Ovary (tissue), 7 donors: ENCODE measurements at regions not wholly inside any gene's neighbourhood (a gene's known extent, or its start where the extent isn't known, plus 50 kb on each side); places are given as distances from the start of the nearest gene placed in this dataset.

Experiments
- DNase-seq, 5 donors: peaks; one replicate each; pipeline ENCODE4 v3.0.0-alpha.2; 2019 to 2020
- H3K27ac ChIP-seq, 2 donors: fragments of 200-600 bp; one replicate each; pipeline versions ENCODE4 v1.5.1 to v1.8.0; 2019 to 2022
- H3K27me3 ChIP-seq: fragments of 200-600 bp; one replicate; pipeline ENCODE4 v1.8.0; 2022
- H3K36me3 ChIP-seq: fragments of 200-600 bp; sonication (generic); one replicate; pipeline ENCODE4 v1.5.1; 2019
- H3K4me1 ChIP-seq: one replicate; pipeline ENCODE4 v1.8.1; 2013; ENCODE audit warnings: mild to moderate bottlenecking, moderate library complexity; ENCODE audit not compliant: insufficient read depth
- H3K4me3 ChIP-seq: fragments of 200-600 bp; sonication (generic); one replicate; pipeline ENCODE4 v1.5.1; 2017
- H3K9me3 ChIP-seq, 2 donors: fragments of 200-600 bp in 1 of 2; sonication (generic) in 1 of 2; one replicate each; pipeline versions ENCODE4 v1.5.1 to v1.8.1; 2013 to 2019; ENCODE audit warnings: mild to moderate bottlenecking in 1 of 2, moderate library complexity in 1 of 2
- CTCF ChIP-seq, 3 donors: fragments of 450-650 bp in 2 of 3; fragments of 200-600 bp in 1 of 3; IDR thresholded peaks; one replicate each; pipeline versions ENCODE4 v1.5.1 to v1.8.0; 2016 to 2022; ENCODE audit warnings: antibody characterized with exemption in 3 of 3, mild to moderate bottlenecking in 1 of 3
- EP300 ChIP-seq: sonication (generic); formaldehyde crosslinking; IDR thresholded peaks from one replicate; pipeline ENCODE4 v1.6.1; 2017; ENCODE audit warnings: antibody characterized with exemption
- POLR2A ChIP-seq: fragments of 450-650 bp; IDR thresholded peaks from one replicate; pipeline ENCODE4 v1.6.1; 2017; ENCODE audit warnings: antibody characterized with exemption, mild to moderate bottlenecking, moderate library complexity
- WGBS, 3 donors: extraction: QIAGEN DNeasy Blood & Tissue Kit in 1 of 3; methylation state at CpG; one replicate each; pipeline versions ENCODE4 v1.1.5 to v1.1.7; 2013 to 2017; 5-methylcytosine and 5-hydroxymethylcytosine counted together
- intact Hi-C, 4 donors: fragments of 100-400 bp; cut with DNase I; formaldehyde crosslinking; loops; one replicate each; pipeline versions ENCODE4 v1.11.0 to v1.15.1; 2022 to 2023
- donor health status: DM: no; HTN: no; CAD: no; lungs with moderate emphysema.
- donor health status: DM: no; HTN: no; CAD: no.
- donor health status: Bipolar disorder and iron deficiency.
- donor health status: DM: no; HTN: no; CAD: no.
- donor health status: DM: yes; HTN: yes; CAD: no.

- no peak for DNase-seq
- WGBS, 3 donors = 75 to 83% (median 79%) methylated on average over 10 of the region's 10 CpGs
Observed at GRCh38 chr10:77696584-77696983, 59.0 kb upstream of the KCNMA1 start.

DNA sequence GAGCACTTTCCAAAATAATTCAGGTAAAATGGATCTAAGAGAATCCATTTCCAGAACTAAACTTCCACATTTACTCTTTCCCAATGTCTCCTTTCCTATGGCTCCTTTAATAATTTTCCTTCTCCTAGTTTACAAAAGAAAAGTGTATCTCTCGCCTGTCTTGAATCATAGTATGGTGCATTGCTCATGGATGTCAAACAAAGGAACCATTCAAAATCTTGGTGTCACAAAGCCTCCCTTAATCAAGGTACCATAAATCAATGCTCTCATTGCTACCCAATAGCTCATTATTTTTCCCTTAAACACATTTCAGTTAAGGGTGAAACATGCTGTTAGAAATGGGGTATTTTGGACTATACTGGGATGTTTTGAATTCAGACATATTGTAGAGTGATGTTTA lies 57.6 kb upstream of the KCNMA1 start:
- Histone ChIP-seq H3K27me3 (no peaks in the 10 kb centered on the region), H3K4me3 (no peak overlapping the region), H3K36me3 (no peaks in the 10 kb centered on the region), H3K9me3 (no peaks in the 10 kb centered on the region), H3K4me1 (no peaks in the 10 kb centered on the region), H3K27ac (no peak overlapping the region)
- TF ChIP-seq EP300 = no peak
- no peak for TF ChIP-seq POLR2A
- TF ChIP-seq CTCF (IDR thresholded peaks at IDR 0.05) = no peak
- 67 to 69% (median 68%) methylated on average over 1 of the region's 1 CpG for WGBS, 3 donors
- intact Hi-C loops = no loop called here
- no peak for DNase-seq

More at GRCh38 chr10:77696584-77696983, 59.0 kb upstream of the KCNMA1 start:
- intact Hi-C loops = no loop called here
- Histone ChIP-seq H3K9me3 (no peaks in the 10 kb centered on the region), H3K27me3 (no peaks in the 10 kb centered on the region), H3K36me3 (no peaks in the 10 kb centered on the region), H3K4me1 (no peaks in the 10 kb centered on the region), H3K27ac (no peak overlapping the region), H3K4me3 (no peak overlapping the region)
- TF ChIP-seq CTCF (IDR thresholded peaks at IDR 0.05) = no peak
- TF ChIP-seq POLR2A = no peak
- TF ChIP-seq EP300 = no peak

GRCh38 chr10:77692782-77693181 lies 55.2 kb upstream of the KCNMA1 start:
- WGBS, 3 donors = 27 to 55% (median 33%) methylated on average over 3 of the region's 3 CpGs

DNA sequence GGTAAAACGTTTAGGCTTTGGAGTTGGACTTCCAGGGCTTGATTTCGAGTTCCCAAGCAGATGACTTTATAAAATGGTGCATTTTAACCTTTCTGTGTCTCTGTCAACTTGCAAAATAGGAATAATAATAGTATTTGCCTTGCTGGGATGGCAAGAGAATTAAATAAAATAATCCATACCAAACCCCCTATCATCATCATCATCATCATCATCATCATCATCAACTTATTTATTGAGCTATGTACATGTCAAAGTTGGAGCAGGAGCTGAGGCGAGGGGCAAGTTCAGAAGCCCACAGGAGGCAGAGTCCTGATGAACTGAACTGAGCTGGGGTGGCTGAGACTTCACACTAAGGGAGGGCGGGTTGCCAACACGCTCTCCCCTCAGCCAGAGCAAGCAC lies 51.7 kb upstream of the KCNMA1 start:
- Histone ChIP-seq H3K27me3 (no peaks in the 10 kb centered on the region), H3K4me1 (no peaks in the 10 kb centered on the region), H3K27ac (no peak overlapping the region), H3K36me3 (no peaks in the 10 kb centered on the region), H3K4me3 (no peak overlapping the region), H3K9me3 (no peaks in the 10 kb centered on the region)
- DNase-seq = no peak
- intact Hi-C loops = no loop called here
- TF ChIP-seq CTCF (IDR thresholded peaks at IDR 0.05) (no peak), EP300 (no peak), POLR2A (no peak)
- WGBS, 3 donors = 67 to 69% (median 67%) methylated on average over 5 of the region's 5 CpGs

More at GRCh38 chr10:77692782-77693181, 55.2 kb upstream of the KCNMA1 start:
- Histone ChIP-seq H3K36me3 (no peaks in the 10 kb centered on the region), H3K27ac (no peak overlapping the region), H3K27me3 (no peaks in the 10 kb centered on the region), H3K4me3 (no peak overlapping the region), H3K4me1 (no peaks in the 10 kb centered on the region), H3K9me3 (no peaks in the 10 kb centered on the region)
- intact Hi-C loops = no loop called here
- TF ChIP-seq POLR2A = no peak
- TF ChIP-seq CTCF (IDR thresholded peaks at IDR 0.05) = no peak
- TF ChIP-seq EP300 = no peak
- DNase-seq = no peak

DNA sequence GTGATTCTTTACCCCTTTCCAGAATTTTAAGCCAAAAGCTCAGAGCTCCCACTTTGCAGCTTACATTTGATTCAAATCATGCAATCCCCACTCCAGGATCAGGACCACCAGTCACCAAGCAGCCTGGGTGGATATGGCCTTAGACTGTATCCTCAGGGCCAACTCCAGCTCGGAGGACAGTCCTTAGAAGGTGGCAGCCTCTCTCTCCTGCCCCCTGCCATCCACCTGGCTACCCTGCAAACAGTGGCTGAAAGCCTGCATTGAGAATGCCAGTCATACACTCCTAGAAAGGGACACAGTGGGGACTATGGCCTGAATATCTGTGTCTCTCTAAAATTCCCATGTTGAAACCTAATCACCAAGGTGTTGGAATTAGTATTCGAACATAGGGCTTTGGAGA lies 50.0 kb upstream of the KCNMA1 start:
- 85 to 95% (median 91%) methylated on average over 2 of the region's 2 CpGs for WGBS, 3 donors

More for the DNA sequence above, 50.0 kb upstream of the KCNMA1 start:
- Histone ChIP-seq H3K27me3 (no peaks in the 10 kb centered on the region), H3K36me3 (no peaks in the 10 kb centered on the region), H3K27ac (no peak overlapping the region), H3K4me3 (no peak overlapping the region), H3K4me1 (no peaks in the 10 kb centered on the region), H3K9me3 (no peaks in the 10 kb centered on the region)
- intact Hi-C loops = no loop called here
- no peak for DNase-seq
- TF ChIP-seq CTCF (IDR thresholded peaks at IDR 0.05) (no peak), EP300 (no peak), POLR2A (no peak)
